Thoracic aorta (tissue), 2 donors: ENCODE measurements at regions not wholly inside any gene's neighbourhood (a gene's known extent, or its start where the extent isn't known, plus 50 kb on each side); places are given as distances from the start of the nearest gene placed in this dataset.

ENCODE experiments used
- ATAC-seq: fragments of 150-250 bp; one replicate; pipeline ENCODE4 v1.8.0; 2017; ENCODE audit warnings: low read depth; ENCODE audit not compliant: insufficient number of reproducible peaks, low FRiP score
- DNase-seq: peaks from one replicate; pipeline ENCODE4 v3.0.0-alpha.2; 2020; ENCODE audit warnings: low spot score
- H3K27ac ChIP-seq, 2 donors: fragments of 200-600 bp; sonication (generic); 1 replicate in 1 of 2; 2 replicates in 1 of 2; pipeline ENCODE4 v1.5.1; 2016; ENCODE audit warnings: mild to moderate bottlenecking in 2 of 2, moderate library complexity in 2 of 2
- H3K27me3 ChIP-seq: fragments of 200-600 bp; sonication (generic); replicated peaks from 2 replicates; pipeline ENCODE4 v1.6.0; 2016; ENCODE audit warnings: mild to moderate bottlenecking; ENCODE audit not compliant: insufficient read depth
- H3K36me3 ChIP-seq: fragments of 200-600 bp; sonication (generic); one replicate; pipeline ENCODE4 v1.5.1; 2016
- H3K4me1 ChIP-seq, 2 donors: fragments of 200-600 bp; sonication (generic); 1 replicate in 1 of 2; 2 replicates in 1 of 2; pipeline versions ENCODE4 v1.5.1 to v1.6.0; 2016; ENCODE audit warnings: low read depth in 2 of 2, mild to moderate bottlenecking in 1 of 2; ENCODE audit not compliant: control insufficient read depth in 1 of 2
- H3K4me3 ChIP-seq: fragments of 200-600 bp; sonication (generic); 2 replicates; pipeline ENCODE4 v1.5.1; 2016; ENCODE audit warnings: mild to moderate bottlenecking
- H3K9me3 ChIP-seq: fragments of 200-600 bp; sonication (generic); 2 replicates; pipeline ENCODE4 v1.5.1; 2016
- TF ChIP-seq, protein P1 (sequence below): fragments of 200-600 bp; sonication (generic); IDR thresholded peaks from one replicate; pipeline ENCODE4 v1.5.1; 2019; ENCODE audit warnings: antibody characterized with exemption

GRCh38 chr10:9910446-9910845 lies 1107.2 kb upstream of the CELF2 start:
- TF ChIP-seq, protein P1, sequence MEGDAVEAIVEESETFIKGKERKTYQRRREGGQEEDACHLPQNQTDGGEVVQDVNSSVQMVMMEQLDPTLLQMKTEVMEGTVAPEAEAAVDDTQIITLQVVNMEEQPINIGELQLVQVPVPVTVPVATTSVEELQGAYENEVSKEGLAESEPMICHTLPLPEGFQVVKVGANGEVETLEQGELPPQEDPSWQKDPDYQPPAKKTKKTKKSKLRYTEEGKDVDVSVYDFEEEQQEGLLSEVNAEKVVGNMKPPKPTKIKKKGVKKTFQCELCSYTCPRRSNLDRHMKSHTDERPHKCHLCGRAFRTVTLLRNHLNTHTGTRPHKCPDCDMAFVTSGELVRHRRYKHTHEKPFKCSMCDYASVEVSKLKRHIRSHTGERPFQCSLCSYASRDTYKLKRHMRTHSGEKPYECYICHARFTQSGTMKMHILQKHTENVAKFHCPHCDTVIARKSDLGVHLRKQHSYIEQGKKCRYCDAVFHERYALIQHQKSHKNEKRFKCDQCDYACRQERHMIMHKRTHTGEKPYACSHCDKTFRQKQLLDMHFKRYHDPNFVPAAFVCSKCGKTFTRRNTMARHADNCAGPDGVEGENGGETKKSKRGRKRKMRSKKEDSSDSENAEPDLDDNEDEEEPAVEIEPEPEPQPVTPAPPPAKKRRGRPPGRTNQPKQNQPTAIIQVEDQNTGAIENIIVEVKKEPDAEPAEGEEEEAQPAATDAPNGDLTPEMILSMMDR = no peak
- no peaks in the 10 kb centered on the region for H3K36me3 ChIP-seq
- DNase-seq (no peak), ATAC-seq (no peak)
- H3K9me3 ChIP-seq = no peaks in the 10 kb centered on the region
- no peak overlapping the region for H3K27ac ChIP-seq
- no peak overlapping the region for H3K4me3 ChIP-seq
- no peaks in the 10 kb centered on the region for H3K27me3 ChIP-seq
- H3K4me1 ChIP-seq = no peaks in the 10 kb centered on the region

GRCh38 chr10:9911488-9911887 lies 1106.2 kb upstream of the CELF2 start:
- Histone ChIP-seq H3K4me3 (no peak overlapping the region), H3K36me3 (no peaks in the 10 kb centered on the region), H3K9me3 (no peaks in the 10 kb centered on the region), H3K27me3 (no peaks in the 10 kb centered on the region), H3K27ac (no peak overlapping the region), H3K4me1 (no peaks in the 10 kb centered on the region)
- DNase-seq = no peak
- TF ChIP-seq, protein P1 = no peak
- ATAC-seq = no peak

DNA sequence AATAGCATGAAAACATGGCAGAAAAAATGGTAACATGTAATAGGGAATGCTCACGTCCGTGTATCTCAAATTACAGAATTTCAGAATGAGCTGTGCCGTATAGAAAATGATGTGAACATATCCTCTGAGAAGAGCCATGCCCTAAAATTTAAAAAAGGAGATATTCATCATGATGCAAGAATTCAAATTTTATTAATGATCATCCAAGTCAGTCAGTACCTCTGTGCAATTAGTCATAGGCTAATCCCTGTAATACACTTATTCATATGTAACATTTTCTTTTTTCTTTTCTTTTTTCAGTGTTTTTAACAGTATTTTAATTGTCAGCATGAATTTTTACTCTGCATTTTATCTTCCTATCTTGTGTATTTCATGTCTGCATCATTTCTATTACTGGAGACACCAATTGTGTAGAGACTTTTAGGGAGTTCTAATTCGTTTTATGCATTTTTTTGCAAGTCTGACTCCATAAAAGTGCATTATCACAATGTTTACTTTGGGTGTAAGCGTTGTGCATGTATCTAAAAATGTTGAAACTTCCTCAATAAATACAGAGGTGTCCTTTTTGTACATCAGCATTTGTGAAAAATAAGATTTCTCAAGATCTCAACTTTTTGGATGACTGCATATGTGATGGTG lies 1103.7 kb upstream of the CELF2 start:
- DNase-seq (no peak), ATAC-seq (no peak)
- Histone ChIP-seq H3K4me3 (no peak overlapping the region), H3K27me3 (no peaks in the 10 kb centered on the region), H3K36me3 (no peaks in the 10 kb centered on the region), H3K27ac (no peak overlapping the region), H3K9me3 (no peaks in the 10 kb centered on the region), H3K4me1 (no peaks in the 10 kb centered on the region)
- TF ChIP-seq, protein P1 = no peak

GRCh38 chr10:9921544-9921943 lies 1096.1 kb upstream of the CELF2 start:
- Histone ChIP-seq H3K9me3 (no peaks in the 10 kb centered on the region), H3K4me3 (no peak overlapping the region), H3K36me3 (no peaks in the 10 kb centered on the region), H3K4me1 (no peaks in the 10 kb centered on the region), H3K27ac (no peak overlapping the region), H3K27me3 (no peaks in the 10 kb centered on the region)
- TF ChIP-seq, protein P1 = no peak
- ATAC-seq (no peak), DNase-seq (no peak)

- TF ChIP-seq, protein P1 = no peak
- ATAC-seq (no peak), DNase-seq (no peak)
- no peaks in the 10 kb centered on the region for H3K36me3 ChIP-seq
- no peaks in the 10 kb centered on the region for H3K9me3 ChIP-seq
- no peaks in the 10 kb centered on the region for H3K4me1 ChIP-seq
- H3K27ac ChIP-seq = no peak overlapping the region
- H3K4me3 ChIP-seq = no peak overlapping the region
- H3K27me3 ChIP-seq = no peaks in the 10 kb centered on the region
Measured at GRCh38 chr10:9922126-9922870, 1095.4 kb upstream of the CELF2 start.
